T-helper 2 cell treated with Interferon-gamma antibody and Interleukin-4, amounts not matched to agents 5 μg/mL and 100 μg/mL, for 36 hours (primary cell): ENCODE measurements at regions not wholly inside any gene's neighbourhood (a gene's known extent, or its start where the extent isn't known, plus 50 kb on each side); places are given as distances from the start of the nearest gene placed in this dataset.
A peak's percentile ranks its signal among the peaks of the same experiment; 100 is the strongest.

Experiments used
- DNase-seq: peaks from one replicate; pipeline ENCODE4 v3.0.0; 2021; ENCODE audit warnings: low spot score
- H3K27ac Mint-ChIP-seq: one replicate; pipeline ENCODE4 v1.8.0; 2021; ENCODE audit warnings: mild to moderate bottlenecking, mixed read lengths
- H3K27me3 Mint-ChIP-seq: one replicate; pipeline ENCODE4 v1.8.0; 2021; ENCODE audit warnings: low read depth, mixed read lengths
- H3K36me3 Mint-ChIP-seq: one replicate; pipeline ENCODE4 v1.8.0; 2021; ENCODE audit warnings: low read depth, mixed read lengths
- H3K4me1 Mint-ChIP-seq: one replicate; pipeline ENCODE4 v1.8.0; 2021; ENCODE audit warnings: low read depth, mixed read lengths
- H3K4me3 Mint-ChIP-seq: one replicate; pipeline ENCODE4 v1.8.0; 2022; ENCODE audit warnings: mild to moderate bottlenecking, moderate library complexity, mixed read lengths
- H3K9me3 Mint-ChIP-seq: one replicate; pipeline ENCODE4 v1.8.0; 2021; ENCODE audit warnings: mixed read lengths

DNA sequence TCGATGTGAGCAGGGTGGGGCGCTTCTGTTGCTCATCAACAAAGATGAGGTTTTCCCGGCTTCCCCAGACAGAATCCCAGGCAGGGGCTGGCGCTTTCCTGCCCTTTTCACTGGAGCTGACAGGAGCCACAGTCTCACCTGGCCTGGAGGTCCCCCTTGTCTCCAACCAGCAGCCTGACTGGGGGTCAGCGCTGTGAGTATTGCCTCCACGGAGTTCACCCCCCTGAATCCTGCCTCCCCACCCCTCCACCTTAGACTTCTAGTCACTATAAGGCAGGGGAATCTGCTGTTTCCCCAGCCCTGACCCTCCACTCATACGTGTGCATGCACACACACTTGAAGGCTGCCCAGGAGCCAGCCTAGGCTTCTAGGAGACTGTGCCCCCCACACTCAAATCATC lies 58.8 kb upstream of the LYVE1 start:
- H3K4me3 Mint-ChIP-seq, result no peak overlapping the region
- H3K36me3 Mint-ChIP-seq, result no peaks in the 10 kb centered on the region
- peaks cover 17% of the 10 kb centered on the region for H3K4me1 Mint-ChIP-seq
- no peak overlapping the region for H3K27ac Mint-ChIP-seq
- H3K9me3 Mint-ChIP-seq, result no peaks in the 10 kb centered on the region
- DNase-seq, result no peak
- H3K27me3 Mint-ChIP-seq, result no peaks in the 10 kb centered on the region

DNA sequence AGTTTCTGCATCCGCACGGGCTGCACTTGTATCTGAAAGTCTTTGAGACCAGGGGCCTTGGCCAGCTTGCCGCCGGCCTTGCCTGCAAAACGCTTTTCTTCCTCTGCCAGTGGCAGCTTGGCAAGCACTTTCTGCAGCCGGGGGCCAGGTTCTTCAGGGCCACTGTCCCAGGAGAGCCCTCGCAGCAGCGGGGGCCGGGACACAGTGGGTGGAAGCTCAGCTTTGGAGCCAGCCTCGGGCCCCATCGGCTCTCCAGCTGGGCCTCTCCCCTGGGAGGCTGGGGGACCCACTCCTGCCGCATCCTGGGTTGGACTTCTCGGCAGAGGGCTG lies 57.5 kb upstream of the LYVE1 start:
- Mint-ChIP-seq H3K27me3 (no peaks in the 10 kb centered on the region), H3K4me1 (peaks cover 17% of the 10 kb centered on the region), H3K36me3 (no peaks in the 10 kb centered on the region), H3K27ac (no peak overlapping the region), H3K4me3 (no peak overlapping the region), H3K9me3 (no peaks in the 10 kb centered on the region)
- DNase-seq, result no peak

DNA sequence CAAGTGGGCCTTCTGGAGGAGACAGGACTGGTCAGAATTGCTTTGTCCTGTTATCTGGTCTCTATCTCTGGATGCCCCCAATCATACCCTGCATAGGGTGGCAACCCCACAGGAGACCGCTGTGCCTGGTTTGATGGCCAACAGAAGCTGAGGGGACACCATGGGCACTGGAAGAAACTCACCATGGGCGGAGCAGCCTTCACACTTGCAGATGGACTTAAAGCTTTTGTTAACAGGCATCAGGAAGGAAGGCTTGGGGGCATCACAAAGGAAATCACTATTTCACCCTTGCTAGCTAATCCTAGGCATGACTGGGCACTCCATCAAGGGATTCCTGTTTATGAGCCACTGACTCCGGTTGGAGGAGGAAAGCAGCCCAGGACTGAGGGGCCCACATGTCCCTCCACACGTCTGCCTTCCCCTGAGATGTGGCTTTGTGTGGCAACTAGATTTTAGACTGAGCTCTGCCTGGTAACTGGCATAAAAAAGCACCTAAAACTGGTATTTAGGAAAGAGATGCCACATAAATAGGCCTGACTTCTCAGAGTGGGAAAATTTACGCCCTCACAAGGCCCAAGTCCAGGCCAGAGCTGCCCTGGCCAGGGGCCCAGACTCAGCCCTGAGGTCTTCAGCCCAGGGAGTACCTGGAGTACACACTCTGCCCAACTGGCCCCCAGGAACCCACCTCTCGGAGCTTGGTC lies 57.0 kb upstream of the LYVE1 start:
- Mint-ChIP-seq H3K4me3 (no peak overlapping the region), H3K27ac (no peak overlapping the region), H3K27me3 (no peaks in the 10 kb centered on the region), H3K36me3 (no peaks in the 10 kb centered on the region), H3K9me3 (no peaks in the 10 kb centered on the region), H3K4me1 (peaks cover 17% of the 10 kb centered on the region)
- DNase-seq, result no peak

DNA sequence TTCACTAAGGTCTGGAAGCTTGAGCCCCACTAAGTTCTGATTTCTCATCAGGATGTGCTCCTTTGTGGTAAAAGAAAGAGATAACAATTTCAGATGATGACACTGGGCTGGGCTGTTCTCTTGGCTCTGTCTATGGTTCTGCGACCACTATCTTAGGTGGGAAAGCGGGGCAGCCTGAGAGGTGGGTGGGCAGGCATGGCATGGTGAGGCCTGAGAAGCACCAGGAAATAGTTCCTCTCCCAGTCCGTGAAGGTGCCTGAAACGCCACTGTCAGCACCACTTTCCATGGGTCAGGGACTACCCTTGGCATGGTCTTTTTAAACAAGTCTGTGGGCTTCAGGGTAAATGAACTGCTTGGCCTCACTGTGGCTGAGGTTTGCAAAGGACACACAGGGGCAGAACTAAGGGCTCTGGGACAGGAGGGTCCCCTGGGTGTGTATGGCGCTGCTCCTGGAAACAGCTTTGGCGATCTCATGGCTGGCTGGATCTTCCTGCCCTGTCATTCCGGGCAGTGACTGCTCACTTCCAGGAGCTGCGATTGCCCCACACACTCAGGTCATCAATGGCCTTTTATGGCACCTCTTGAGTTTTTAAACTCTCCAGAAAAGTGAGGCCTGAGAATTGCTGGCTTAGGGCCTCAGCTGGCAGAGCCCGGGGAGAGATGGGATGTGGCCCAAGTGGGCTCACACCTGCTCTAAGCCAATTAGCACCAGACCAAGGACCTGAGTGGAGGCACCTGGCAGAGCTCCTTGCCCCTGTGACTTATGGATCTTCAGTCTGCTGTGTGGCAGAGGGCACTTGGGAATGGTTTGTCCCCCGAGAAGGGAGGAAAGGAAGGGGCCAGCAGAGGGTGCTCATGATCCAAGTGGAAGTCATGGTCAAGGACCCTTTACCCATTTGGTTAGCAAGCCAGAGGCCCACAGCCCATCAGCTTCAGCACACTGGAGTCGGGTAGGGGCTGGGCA lies 55.6 kb upstream of the LYVE1 start:
- no peak for DNase-seq
- Mint-ChIP-seq H3K27ac (peak overlapping the region; percentile 85), H3K4me3 (no peak overlapping the region), H3K4me1 (peaks cover 17% of the 10 kb centered on the region), H3K9me3 (no peaks in the 10 kb centered on the region), H3K36me3 (no peaks in the 10 kb centered on the region), H3K27me3 (no peaks in the 10 kb centered on the region)

DNA sequence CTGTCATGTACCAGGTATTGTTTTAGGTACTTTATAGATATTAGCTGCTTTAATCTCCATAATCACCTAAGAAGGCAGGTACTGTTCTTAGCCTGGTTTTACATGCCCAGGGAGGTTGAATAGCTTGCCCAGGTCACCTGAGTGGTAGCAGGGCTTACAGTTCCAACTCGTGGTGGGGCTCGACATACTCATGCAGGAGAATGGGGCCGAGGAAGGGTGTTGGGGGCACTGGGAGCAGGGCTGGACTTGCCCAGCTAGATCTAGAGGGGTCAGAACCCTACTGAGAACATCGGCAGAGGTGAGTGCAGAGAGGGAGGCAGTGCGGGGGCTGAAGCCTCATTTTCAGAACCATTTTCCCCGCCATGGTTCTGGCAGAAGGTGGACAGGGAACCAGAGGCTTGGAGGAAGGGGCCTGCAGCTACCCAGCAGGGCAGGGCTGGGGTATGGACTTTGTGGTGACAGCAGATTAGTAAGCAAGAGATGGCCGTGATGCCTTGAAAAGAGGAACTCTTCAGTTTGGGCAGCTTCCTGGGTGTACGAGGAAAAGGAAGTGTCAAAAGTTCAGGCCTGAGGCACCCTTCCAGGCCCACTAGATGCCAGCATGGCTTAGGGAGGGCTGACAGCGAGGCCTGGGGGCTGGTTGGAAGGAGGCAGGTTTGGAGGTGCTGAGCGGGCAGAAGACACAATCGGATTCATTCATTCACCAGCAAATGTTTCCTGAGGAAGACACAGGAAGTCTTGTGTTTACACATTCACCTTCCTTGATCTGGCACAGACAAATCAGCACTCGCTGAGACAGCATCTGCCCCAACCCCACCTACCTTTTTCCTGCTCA lies 54.7 kb upstream of the LYVE1 start:
- H3K4me1 Mint-ChIP-seq, result peaks cover 12% of the 10 kb centered on the region
- no peak overlapping the region for H3K4me3 Mint-ChIP-seq
- H3K27ac Mint-ChIP-seq, result peak overlapping the region; percentile 85
- no peaks in the 10 kb centered on the region for H3K36me3 Mint-ChIP-seq
- H3K9me3 Mint-ChIP-seq, result no peaks in the 10 kb centered on the region
- no peak for DNase-seq
- peaks cover 4% of the 10 kb centered on the region for H3K27me3 Mint-ChIP-seq

DNA sequence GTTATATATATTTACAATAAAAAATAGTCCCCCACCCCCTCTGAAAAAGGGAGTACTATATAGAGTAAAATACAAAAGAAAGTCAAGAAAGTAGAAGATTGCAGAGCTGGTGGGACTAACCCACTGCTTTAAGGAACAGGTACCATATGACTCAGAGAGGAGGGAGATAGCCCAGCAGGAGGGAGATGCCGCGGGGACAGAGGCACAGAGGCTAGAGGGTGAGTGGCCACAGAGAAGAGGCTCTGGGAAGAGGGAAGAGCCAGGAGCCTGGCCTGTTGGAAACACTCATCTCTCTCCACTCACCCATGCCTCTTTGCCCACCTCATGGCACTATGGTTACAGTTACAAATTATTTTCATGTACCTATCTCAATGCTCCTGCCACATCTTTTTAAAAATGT lies 53.6 kb upstream of the LYVE1 start:
- DNase-seq, result no peak
- Mint-ChIP-seq H3K9me3 (no peaks in the 10 kb centered on the region), H3K4me3 (no peak overlapping the region), H3K27ac (no peak overlapping the region), H3K27me3 (peaks cover 5% of the 10 kb centered on the region), H3K4me1 (peaks cover 12% of the 10 kb centered on the region), H3K36me3 (no peaks in the 10 kb centered on the region)

DNA sequence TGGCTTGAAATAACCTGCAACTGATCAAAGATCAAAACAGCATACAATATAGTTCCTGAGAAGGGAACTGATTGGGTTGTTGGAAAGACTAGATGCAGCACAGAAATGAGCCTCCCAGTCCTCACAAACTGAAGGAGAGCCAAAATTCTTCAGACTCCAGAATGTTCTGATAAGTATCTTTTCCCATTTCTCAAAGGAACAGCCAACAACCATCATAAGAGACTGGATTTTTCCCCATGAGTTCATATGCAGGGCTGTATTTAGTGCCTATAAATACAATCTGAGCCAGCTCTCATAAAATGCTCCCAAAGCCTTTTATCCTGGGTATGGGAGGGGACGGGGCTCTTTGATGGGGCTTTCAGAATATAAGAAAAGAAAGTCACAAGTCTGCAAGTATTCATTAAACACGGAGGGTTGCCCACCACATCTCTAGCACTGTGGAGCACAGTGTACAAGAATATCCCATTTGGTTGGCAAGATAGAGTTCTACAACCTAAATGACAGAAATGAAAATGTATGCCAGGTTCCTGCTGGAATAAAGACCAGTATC lies 50.7 kb upstream of the LYVE1 start:
- H3K9me3 Mint-ChIP-seq, result no peaks in the 10 kb centered on the region
- peaks cover 12% of the 10 kb centered on the region for H3K4me1 Mint-ChIP-seq
- H3K4me3 Mint-ChIP-seq, result no peak overlapping the region
- H3K27me3 Mint-ChIP-seq, result peaks cover 5% of the 10 kb centered on the region
- no peak overlapping the region for H3K27ac Mint-ChIP-seq
- no peaks in the 10 kb centered on the region for H3K36me3 Mint-ChIP-seq
- DNase-seq, result no peak

DNA sequence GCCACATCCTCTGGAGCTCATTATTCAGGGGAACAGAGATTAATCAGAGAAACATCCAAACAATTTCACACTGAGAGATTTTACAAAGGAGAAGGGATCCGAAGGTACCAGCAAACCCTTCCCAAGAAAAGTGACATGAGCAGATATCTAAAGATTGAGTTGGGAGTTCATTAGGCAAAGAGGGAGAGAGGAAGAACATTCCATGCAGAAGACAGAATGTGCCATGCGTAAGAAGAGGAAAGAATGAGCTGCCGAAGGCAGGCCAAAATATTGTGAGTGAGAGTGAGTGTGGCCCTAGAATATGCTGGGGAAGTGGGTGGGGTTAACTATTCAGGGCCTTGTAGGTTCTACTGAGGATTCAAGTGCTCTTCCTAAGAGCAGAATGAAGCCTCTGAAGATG lies 50.0 kb upstream of the LYVE1 start:
- H3K27me3 Mint-ChIP-seq, result peaks cover 11% of the 10 kb centered on the region
- H3K36me3 Mint-ChIP-seq, result no peaks in the 10 kb centered on the region
- H3K4me1 Mint-ChIP-seq, result peaks cover 6% of the 10 kb centered on the region
- H3K27ac Mint-ChIP-seq, result no peak overlapping the region
- no peaks in the 10 kb centered on the region for H3K9me3 Mint-ChIP-seq
- H3K4me3 Mint-ChIP-seq, result no peak overlapping the region
- no peak for DNase-seq
